ENCODE measurements at regions not wholly inside any gene's neighbourhood (a gene's known extent, or its start where the extent isn't known, plus 50 kb on each side); places are given as distances from the start of the nearest gene placed in this dataset.

GRCh38 chr2:134128746-134129145 lies 125.1 kb upstream of the MGAT5 start:
- Histone ChIP-seq H3K9ac (ENCODE audit: insufficient read depth in 1 of 2, low read depth in 2 of 2, low read length in 2 of 2) (no peak overlapping the region), H3K9me1 (ENCODE audit: control insufficient read depth, insufficient read depth, low read length) (no peaks in the 10 kb centered on the region), H3K27me3 (ENCODE audit: control insufficient read depth in 2 of 2, insufficient read depth in 2 of 2, low read length in 2 of 2) (no peaks in the 10 kb centered on the region), H3K4me1 (replicated peaks in 1 of 2; ENCODE audit: control insufficient read depth in 2 of 2, insufficient read depth in 2 of 2, low read length in 2 of 2) (peaks cover 0 to 11% of the 10 kb centered on the region in 2 experiments; a peak in 3 of 5 replicates), H2AFZ (ENCODE audit: low read depth, low read length) (no peak overlapping the region), H3K27ac (ENCODE audit: extremely low read depth, low read depth, low read length) (no peak overlapping the region), H3K36me3 (ENCODE audit: control insufficient read depth, insufficient read depth, low read length) (no peaks in the 10 kb centered on the region), H3K9me3 (replicated peaks; ENCODE audit: control insufficient read depth, insufficient read depth, low read depth, low read length) (no peaks in the 10 kb centered on the region), H3K79me2 (ENCODE audit: control insufficient read depth, insufficient read depth, low read length) (peaks cover 7% of the 10 kb centered on the region; the same call in 1 of the 3 replicates), H3K4me2 (ENCODE audit: insufficient read depth, low read length) (no peak overlapping the region), H4K20me1 (replicated peaks; ENCODE audit: control insufficient read depth, insufficient read depth, low read length) (peaks cover 17% of the 10 kb centered on the region), H3K4me3 (no peak overlapping the region)
- no peak for DNase-seq (ENCODE audit: extremely low read depth in 1 of 4, low spot score in 3 of 4)
- TF ChIP-seq ETV6 (IDR thresholded peaks at IDR 0.05; ENCODE audit: borderline replicate concordance in 1 of 2, low read depth in 2 of 2, low read length in 1 of 2): no peak
- no peak for TF ChIP-seq ETV6 (CRISPR knock-in tag; IDR thresholded peaks at IDR 0.05; ENCODE audit: borderline replicate concordance)
- TF ChIP-seq TCF15 (CRISPR knock-in tag; IDR thresholded peaks at IDR 0.05): no peak
- TF ChIP-seq MCM7 (IDR thresholded peaks at IDR 0.05): no peak
- TF ChIP-seq THRA (IDR thresholded peaks at IDR 0.05): no peak
- no peak for TF ChIP-seq PURB (CRISPR knock-in tag; IDR thresholded peaks at IDR 0.05; ENCODE audit: low read depth)
- no peak for TF ChIP-seq GTF2F1 (IDR thresholded peaks at IDR 0.05; ENCODE audit: low read depth, low read length)
- in situ Hi-C loops (cut with MboI) (no loop called here), intact Hi-C loops (cut with micrococcal nuclease) (no loop called here)
- 57% methylated on average over 6 of the region's 6 CpGs for WGBS (ENCODE audit: insufficient coverage, low coverage, missing lambda C conversion rate)
- no peak for ATAC-seq
- BruUV-seq (replicated peaks): no TSS peak
- no peak for FAIRE-seq
- POLR2A ChIA-PET: interaction anchor here (0.5 to 1.7 kb wide), 3 partner anchors 9 to 20 kb away, joined by 3 to 5 read pairs (median 3); no protein-coding TSS in a partner anchor
- CTCF ChIA-PET (ENCODE audit: low intra/inter-chr PET ratio): no interaction called here
